ENCODE measurements at regions not wholly inside any gene's neighbourhood (a gene's known extent, or its start where the extent isn't known, plus 50 kb on each side); places are given as distances from the start of the nearest gene placed in this dataset.

- TF ChIP-seq ELF4 (IDR thresholded peaks at IDR 0.05), result no peak
- TF ChIP-seq NFRKB (IDR thresholded peaks at IDR 0.05), result no peak
- TF ChIP-seq FOXA1 (IDR thresholded peaks at IDR 0.05), result no peak
- TF ChIP-seq HDGF (IDR thresholded peaks at IDR 0.05; ENCODE audit: borderline replicate concordance), result no peak
- no peak for TF ChIP-seq PKNOX1 (IDR thresholded peaks at IDR 0.05)
Measured at GRCh38 chr10:125263551-125263950, 103.2 kb upstream of the CTBP2 start.
